Kidney tubule cell (primary cell): ENCODE measurements at regions not wholly inside any gene's neighbourhood (a gene's known extent, or its start where the extent isn't known, plus 50 kb on each side); places are given as distances from the start of the nearest gene placed in this dataset.

ENCODE experiments used
- DNase-seq: peaks from one replicate; pipeline ENCODE4 v3.0.0-alpha.2; 2018; ENCODE audit warnings: low spot score

DNA sequence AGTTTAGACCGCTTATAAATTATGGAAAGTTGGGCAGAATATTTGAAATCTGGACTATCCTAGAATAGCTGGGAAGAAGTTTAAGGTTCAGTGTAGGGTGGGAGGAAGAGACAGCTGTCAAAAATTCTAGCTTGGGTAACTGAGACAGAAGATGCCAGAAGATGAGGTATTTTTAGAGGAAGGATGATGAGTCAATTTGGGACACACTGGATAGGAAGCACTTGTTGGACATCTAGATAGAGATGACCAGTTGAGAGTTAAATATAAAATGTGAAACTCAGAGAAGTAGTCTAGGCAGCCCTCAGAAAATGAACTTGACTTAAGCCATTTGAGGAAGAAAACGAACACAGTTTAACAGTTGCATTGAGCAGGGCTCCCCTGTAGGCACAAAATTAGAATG, 137.9 kb upstream of the MAP9 start:
- DNase-seq, result no peak

DNA sequence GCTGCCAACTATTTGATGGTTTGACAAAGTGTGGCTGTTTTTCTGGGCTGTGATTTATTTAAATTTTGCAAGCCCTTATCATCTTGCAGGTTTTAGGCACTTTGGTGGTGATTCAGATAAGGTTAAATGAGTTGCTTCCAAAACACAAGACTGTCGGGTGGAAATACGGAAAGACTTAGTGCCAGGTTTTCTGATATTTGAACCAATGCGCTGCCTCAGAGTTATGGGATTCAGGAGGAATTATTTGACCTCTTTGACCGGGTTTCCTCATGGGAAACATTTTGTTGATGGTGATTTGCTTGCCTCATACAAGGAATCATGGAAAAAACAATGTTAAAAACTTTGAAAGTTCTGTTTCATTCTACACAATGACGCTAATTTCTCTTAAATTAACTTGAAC, 136.1 kb upstream of the MAP9 start:
- no peak for DNase-seq

DNA sequence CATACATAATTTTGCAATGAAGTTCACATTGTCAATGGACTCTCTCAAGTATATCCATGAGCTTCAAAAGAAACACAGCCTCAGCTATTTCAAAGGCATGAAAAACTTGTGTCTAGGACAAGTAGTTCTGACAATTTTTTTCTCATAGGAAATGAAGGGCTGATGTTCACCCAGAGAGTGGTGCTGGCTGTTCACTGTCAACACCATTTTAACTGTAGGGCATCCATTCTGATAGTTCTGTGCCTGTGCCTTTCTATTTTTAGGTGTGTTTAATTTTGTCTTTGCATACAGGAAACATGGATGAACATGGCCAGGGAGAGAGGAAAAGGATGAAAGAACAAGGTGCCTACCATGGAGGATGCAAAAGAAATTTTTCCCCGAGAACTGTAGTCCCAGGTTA, 135.3 kb upstream of the MAP9 start:
- no peak for DNase-seq

DNA sequence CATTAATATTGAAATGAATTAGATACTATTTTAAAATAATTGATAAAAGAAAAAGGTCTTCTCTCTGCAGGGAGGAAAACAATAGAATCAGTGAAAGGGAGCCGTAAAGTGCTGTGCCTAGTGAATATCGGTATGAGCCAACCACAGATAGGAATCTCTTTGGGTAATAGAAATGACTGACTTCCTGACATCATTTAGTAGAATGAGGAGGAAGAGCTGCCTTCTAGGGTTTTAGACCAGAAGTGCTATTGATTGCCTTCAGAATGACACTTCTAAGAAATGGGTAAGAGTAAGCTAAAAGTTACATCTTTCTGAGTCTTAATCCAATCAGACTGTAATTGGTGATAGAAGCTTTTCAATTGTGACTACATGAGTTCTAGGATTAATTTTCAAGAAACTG, 134.0 kb upstream of the MAP9 start:
- no peak for DNase-seq

DNA sequence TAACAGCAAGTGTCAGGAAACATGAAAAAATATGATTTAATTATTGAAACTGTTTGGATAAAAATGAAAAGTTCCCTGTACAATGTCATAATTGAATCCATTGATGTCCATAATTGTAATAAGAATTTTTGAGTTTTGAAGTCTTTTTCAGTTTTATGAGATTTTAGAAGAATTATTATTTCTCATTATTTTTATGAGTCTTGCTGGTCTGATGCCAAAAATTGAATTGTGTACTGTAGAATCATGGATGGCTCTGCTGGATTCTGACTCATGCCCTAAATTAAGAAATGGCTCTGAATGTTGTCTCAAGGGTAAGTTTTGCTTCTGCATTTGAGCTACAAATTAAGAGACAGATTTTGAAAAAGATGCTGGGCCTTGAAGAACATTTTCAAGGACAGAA, 132.8 kb upstream of the MAP9 start:
- DNase-seq, result no peak

DNA sequence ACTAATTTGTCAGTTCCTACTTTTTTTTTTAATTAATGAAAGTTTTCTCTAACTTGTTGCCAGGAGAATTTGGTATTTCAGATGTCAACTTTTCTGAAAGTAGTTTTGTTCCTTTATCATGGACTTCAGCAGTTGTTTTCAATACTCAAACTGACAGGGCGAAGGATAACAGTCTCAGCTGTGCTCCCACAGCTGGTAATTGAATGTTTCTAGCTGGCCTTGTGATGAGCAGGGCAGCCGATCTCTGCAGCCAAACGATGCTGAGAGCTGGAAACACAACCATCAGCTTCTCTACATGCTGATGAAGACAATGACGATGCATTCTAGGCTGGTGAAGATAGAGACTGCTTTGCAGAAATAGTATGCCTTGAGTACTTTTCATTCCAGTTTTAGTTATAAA, 130.0 kb upstream of the MAP9 start:
- no peak for DNase-seq

DNA sequence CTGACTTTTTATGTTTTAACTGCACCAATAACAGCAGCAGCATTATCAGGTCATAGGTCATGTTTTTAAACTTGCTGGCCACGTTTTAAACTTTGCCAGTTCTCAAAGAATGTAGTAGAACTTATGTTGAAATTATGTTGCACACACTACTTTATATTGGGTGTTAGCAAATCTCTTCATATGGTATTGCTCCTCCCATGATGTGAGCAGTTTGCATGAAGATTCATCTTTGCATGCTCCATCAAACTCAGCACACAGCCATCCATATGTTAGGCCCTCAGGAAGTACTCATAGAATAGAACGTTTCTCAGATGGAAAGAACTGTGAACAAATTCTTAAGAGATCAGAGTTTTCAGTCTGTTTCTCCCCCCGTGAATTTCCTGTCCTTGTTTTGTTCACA, 128.6 kb upstream of the MAP9 start:
- no peak for DNase-seq

DNA sequence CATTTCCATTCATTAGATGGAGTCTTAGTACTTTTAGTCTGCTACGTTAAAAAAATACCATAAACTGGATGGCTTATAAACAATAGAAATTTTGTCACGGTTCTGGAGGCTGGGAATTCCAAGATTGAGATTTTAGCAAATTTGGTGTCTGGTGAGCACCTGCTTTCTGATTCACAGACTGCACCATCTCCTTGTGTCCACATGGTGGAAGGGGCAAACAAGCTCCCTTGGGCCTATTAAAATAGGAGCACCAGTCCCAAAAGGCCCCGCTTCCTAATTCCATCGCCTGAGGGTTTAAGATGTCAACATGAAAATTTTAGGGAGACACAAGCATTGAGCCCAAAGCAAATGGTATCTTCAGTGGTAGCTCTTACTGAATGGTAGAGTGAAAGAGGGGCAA, 120.5 kb upstream of the MAP9 start:
- no peak for DNase-seq

DNA sequence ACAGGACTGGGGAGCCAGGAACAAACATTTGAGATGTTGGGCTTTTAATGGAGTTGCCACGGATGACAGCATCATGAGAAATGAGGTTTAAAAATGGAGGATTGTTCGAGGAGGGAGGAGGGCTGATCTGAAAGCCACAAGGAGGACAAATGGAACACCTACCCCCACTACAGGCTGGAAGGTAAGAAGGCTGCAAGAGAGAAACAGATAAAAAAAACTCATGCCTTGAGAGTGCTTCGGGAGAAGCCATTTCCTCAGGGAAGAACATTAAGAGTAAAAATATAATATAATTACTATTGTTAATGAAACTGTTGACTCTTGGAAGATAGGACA, 119.5 kb upstream of the MAP9 start:
- DNase-seq, result no peak

DNA sequence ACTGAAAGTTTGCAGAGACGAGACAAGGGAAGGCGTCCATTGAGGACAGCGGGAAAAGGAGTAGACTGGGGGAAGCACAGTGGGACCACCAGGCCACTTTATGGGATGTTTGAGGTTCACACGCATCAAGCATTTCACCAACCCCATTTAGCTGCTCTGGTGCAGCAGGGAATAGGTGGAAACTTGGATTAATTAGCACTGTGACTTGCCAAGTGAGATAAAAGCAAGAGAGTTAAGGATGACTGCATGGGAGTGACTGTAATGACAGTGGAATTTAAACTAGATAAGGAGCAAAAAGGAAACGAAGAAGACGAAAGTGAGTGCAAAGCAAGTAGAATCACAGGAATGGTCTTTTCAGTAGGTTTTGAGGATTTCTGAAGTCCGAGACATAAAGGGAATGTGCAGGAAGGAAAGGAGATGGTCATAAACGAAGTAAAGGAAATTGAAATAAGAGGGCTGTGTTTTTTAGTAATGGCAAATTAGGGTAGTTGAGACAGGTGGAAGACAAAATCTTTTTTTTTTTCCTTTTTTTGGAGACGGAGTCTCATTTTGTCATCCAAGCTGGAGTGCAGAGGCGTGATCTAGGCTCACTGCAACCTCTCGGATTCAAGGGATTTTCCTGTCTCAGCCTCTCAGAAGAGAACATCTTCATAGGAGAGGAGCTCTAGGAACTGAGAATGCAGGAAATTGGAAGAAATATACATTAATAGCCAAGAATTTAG, 119.0 kb upstream of the MAP9 start:
- no peak for DNase-seq

DNA sequence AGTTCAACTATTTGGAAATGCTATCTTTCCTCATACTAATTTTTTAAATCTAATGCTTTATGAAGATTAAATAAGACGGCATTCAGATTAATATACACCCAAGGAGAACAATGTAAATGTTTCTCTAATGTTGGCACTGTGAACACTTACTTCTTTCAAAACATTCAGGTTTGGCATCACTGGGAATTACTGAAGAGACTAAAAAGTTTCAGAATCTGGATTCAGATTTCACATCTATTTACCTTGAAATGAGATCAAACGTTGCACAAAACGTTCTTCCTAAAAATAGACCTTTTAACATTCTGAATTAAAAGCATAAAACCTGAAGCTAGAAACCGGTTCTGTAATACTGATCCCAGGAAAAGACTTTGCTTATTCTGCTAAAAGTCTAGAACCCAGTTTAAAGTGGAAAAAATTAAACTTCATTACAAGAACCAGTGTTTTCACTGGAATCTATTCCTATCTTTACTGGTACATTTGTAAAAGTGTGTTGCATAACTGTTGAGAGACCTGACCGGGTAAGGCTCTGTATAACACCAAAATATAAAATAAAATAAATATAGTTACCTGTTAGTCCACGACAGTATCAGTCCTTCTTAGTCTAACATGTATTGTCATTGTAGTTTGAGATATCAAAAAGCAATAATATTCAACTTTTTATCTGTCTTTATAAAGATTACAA, 117.4 kb upstream of the MAP9 start:
- DNase-seq, result no peak

DNA sequence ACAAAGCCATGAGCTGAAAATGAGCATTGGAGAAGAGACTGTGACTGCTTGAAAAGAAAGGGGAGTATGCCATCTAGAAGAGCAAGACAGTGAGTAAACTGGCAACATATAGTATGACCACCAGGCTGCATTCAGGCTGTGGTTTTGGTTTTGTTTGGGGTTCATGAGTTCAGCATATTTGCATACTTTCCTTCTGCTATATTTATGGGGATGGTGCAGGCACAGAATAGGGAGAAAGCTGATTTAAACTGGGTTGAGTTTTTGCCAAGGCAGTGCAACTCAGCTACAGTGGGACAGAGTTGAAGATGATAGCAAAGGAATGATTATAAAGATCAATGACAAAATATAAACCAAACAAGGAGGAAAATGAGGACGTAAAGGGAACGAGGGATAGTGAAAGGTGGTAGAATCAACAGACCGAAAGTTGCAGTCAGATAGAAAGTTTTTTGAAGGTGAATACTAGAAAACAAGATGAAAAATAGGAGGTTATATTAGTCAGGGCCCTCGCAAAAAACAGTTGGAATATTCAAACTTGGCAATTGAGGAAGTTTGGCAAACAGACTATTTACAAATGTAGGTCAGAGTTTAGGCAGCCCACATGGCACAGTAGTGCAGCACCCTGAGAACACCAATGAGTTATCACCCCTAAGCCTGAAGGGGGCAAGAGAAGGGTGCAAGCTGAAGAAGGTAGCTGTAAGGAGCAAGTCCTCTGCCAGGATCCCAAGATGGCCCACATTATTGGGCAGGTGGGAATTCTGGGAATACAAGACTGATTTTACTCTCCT, 114.8 kb upstream of the MAP9 start:
- no peak for DNase-seq

DNA sequence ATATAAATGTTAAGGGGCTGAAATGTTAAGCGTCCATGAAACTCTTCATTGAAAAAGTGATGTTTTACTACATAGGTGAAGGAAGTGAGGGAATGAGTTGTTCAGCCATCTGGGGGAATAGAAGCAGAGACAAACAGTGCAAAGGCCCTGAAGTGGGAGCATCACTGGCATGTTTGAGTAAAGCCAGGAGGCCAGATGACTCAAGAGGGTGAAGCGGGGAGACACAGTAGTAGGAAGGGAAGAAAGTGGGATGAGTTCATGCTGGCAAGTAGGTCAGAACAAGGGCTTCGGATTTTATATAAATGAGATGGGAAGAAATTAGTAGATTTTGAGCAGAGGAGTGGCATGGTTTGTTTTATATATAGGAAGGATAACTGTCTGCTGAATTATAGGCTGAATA, 112.5 kb upstream of the MAP9 start:
- no peak for DNase-seq

DNA sequence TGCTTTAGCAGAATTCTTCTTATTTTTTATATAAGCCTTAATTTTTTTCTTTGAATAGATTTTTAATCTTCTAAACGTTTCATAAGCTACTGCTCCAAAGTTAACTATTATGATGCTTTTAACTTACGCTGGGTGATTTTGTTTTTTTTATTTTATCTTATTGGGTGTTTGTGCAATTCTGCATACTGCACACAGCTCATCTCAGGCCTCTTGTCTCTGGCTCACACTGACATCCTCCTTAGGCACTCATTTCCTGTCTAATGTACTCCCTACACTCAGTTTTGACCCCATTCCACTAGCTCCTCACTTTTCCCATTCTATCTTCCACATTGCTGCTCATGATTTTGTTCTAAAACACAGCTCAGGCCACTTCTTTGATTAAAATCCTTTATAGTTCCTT, 111.9 kb upstream of the MAP9 start:
- no peak for DNase-seq

DNA sequence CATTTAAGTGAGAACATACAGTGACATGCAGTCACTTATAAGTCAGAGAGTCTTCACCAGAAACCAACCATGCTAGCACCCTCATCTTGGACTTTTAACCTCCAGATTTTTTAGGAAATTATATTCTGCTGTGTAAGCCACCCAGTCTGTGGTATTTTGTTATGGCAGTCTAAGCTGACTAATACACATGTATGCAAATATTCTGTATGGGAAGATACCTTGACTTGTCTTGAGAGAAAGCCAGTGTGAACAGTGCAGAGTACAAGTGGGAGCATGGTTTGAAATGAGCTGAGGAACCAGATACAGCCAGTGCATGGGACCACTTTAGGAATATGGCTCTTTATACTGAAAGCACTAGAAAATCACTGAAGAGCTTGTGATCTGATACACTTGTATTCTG, 110.4 kb upstream of the MAP9 start:
- no peak for DNase-seq

DNA sequence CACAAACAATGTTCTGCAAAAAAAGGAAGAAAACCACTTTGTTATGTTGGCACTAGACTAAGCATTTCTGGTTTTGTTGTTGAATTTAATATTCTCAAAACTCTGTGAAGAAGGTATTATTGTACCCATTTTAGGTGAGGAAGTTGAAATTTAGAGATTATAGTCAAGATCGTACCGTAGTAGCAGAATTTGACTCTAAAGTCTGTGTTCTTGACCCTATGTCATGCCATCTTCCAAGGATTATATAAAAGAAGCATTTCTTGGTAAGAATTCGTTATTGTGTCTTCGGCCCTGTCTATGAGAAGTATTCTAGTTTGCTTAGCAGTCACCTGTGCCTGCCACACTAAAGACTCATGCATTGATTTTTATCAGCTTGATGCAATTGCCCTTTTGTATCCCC, 104.4 kb upstream of the MAP9 start:
- DNase-seq, result no peak

DNA sequence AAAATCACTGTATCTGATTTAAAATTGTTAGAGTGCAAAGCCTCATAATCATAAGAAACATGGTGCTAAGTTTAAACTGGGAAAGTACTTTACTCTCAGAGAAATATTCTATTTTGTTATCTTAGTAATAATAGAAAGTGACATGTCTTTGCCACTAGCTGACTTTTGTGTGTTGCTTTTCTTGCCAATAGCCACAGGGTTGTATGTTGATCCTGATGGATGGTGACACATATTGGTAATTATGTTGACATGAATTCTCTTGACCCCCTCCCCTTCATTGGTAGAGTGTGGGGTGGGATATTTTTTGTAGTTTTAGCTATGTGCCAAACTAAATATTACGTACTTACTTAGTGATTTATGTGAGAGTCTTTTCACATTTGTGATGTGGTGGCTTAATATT, 103.1 kb upstream of the MAP9 start:
- DNase-seq, result no peak

DNA sequence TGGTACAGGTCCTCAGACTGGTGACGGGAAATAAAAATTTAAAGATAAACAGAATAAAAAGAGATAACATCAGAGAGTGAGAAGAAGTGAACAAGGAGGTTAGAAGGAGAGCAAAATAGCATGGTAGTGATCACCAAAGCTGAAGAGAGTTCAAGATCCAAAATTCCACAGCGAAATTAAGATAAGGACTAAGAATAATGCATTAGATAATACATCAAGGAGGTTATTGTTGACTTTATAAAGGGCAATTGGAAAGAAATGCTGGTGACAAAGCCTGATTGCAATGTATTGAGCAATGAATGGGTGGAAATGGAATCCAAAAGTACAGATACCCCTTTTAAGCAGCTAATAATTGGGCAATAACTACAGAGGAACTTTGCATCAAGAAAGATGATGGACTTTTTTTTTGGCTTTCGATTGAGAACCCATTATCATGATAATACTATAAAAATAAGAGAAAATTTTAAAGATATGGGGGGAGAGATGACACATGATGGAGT, 101.6 kb upstream of the MAP9 start:
- DNase-seq, result no peak

DNA sequence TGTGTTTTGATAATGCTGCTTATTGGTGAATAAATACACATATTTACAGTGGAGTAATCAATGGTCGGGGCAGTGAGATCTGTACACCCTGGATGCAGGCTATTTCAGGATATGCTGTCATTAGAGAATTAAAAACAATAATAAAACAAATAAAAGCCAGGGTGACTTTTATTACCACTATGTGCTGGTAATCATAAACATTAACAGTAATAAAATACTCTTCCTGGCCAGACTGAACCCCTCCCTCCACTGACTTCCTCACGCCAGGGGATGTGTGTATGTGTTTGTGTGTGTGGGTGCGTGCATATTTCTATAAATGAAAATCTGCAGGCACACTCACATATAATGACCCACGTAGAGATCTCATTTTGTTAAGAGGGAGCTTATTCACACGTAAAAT, 98.0 kb upstream of the MAP9 start:
- DNase-seq, result no peak

DNA sequence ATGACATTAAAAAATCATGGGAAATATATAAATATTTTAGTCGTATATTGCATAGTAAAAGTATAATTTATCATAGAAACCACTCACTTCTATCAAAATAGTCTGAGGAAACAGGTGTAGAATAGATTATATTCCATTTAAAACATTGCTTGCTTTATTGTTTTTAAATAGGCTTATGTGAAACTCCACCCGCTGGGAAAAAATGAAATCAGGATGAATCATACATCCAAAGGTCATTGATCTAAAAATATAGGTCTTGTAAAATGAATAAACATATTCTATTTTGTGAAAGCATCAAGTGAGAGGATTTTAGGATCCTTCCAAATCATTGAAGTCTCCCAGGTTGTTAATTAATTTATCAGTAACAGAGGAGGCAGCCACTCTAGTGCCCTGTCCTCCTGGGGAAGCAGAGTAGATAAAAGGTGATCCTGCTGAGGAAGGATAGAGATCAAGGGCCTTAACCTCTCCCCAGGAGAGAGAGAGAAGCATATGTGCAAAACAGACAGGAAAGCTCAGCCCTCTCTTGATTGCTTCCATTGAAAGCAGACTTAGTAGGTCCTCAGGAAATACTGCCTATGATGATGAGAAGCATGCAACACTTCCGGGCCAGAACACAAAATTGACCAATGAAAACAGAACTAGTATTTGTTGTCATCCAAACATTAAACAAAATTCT, 96.8 kb upstream of the MAP9 start:
- no peak for DNase-seq

DNA sequence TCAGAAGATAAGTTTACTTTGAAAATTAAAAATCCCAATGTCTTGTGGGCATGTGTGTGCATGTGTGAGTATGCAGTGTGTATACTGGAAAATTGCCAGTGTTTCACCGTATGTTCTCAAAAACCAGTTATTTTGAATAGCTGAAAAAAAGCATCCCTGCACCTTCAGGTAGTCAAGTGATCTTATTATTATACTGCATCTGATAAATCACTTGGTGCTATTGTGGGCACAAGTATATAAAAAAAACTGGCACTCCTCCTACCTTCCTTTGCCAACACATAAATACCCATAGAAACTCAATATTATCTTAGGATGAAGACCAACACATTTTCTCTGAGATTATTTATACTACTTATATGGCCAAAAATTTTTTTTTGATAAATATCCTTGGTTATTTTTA, 91.5 kb upstream of the MAP9 start:
- DNase-seq, result no peak

DNA sequence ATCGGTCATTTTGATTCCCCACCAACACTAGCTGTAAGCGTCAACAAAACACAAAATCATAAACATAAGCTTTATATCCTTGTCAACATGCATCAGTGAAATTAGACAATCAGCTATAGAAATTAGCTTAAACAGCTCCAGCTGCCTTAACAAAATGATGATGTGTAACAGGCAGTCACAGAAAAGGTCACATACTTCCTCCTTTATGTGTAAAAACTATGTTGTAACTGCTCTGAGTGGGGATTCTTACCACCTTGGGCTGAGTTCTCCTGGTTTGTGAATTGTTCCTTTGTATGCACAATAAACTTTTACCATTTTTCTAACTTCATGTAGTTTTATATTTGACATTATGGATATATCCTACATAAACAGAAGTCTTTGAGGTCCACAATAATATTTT, 73.9 kb upstream of the MAP9 start:
- DNase-seq, result no peak

DNA sequence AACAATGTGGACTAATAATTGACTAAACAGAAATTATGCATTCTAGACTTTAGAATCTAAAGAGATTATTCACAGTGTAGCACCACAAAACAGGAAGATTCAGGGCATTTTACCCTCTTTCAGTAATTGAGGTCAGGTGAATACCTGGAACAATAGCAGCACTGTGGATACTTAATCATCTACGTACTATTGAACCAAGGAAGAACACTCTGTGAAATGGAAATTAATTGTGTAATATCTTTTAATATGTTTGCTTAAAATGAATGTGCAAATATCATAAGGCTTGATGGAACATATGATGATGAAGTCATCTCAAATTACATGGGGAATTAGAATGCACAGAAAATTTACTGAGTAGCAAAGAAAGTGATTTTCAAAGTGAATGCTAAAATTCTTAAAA, 68.5 kb upstream of the MAP9 start:
- DNase-seq, result no peak
